ENCODE measurements at regions not wholly inside any gene's neighbourhood (a gene's known extent, or its start where the extent isn't known, plus 50 kb on each side); places are given as distances from the start of the nearest gene placed in this dataset.
A peak's percentile ranks its signal among the peaks of the same experiment; 100 is the strongest.
"Not testable (repeated sequence)": the region's sequence is repeated elsewhere in the genome, so short reads cannot be mapped to it uniquely, and the experiment has no call there.

GRCh38 chr5:44539602-44539919, 150.3 kb upstream of the FGF10 start:
- DNase-seq = no peak

- no peak for DNase-seq
Observed at GRCh38 chr5:44538797-44539601, 149.8 kb upstream of the FGF10 start.

DNA sequence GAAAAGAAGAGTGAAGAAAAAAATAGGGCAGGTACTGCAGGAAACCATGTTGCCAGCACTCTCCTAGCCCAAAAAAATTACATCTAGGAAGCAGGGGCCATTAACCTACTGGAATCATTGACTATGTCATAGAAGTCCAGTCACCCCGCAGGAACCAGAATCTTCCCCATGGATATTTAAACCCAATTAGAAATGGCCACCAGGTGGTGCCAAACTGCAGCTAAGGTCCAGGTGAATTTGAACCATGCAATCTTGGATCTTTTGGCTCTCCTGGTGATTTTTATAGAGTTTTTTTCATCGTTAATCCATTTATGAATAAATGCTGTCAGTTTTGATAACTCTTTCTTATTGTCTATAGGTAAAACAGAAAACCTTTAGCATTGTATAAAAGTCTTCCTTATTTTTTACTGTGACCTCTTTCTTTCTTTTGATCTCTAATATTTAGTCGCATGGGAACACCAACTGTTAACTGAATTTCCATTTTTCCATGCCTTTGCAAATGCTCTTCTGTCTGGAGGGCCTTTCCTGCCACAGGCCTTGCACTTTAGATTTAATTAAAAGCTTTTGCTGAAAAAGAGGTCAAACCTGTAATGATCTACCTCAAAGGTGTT, 147.5 kb upstream of the FGF10 start:
- DNase-seq = peak; percentile 10

- no peak for DNase-seq
Observed at GRCh38 chr5:44535621-44536020, 146.4 kb upstream of the FGF10 start.

GRCh38 chr5:44532981-44533380, 143.8 kb upstream of the FGF10 start:
- no peak for DNase-seq

GRCh38 chr5:44531756-44532155, 142.5 kb upstream of the FGF10 start:
- DNase-seq = not testable (repeated sequence)

DNA sequence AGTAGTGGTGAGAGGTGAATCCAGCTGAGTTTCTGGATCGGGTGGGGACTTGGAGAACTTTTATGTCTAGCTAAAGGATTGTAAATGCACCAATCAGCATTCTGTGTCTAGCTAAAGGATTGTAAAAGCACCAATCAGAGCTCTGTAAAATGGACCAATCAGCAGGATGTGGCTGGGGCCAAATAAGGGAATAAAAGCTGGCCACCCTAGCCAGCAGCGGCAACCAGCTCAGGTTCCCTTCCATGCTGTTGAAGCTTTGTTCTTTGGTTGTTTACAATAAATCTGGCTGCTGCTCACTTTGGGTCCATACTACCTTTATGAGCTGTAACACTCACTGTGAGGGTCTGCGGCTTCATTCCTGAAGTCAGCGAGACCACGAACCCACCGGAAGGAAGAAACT, 141.6 kb upstream of the FGF10 start:
- DNase-seq = not testable (repeated sequence)

GRCh38 chr5:44511596-44511995, 122.4 kb upstream of the FGF10 start:
- no peak for DNase-seq

- no peak for DNase-seq
Observed at GRCh38 chr5:44506561-44506960, 117.3 kb upstream of the FGF10 start.

DNA sequence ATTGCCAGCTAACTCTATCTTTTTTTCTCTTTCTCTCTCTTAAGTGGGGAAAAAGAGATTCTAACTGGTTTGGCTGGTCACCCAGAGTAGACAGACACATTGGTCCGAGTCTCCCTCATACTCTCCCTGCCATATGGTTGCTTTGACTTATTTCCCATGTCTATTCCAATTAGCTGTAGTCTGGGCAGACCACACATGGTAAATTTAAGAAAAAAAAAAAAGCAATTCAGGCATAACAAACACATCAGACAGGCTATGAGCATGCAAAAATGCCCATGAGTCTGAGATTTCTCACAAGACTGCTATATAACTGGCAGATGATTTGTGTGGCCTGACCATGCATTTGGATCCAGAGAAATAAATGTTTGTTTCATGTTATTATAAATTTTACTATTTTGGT, 110.2 kb upstream of the FGF10 start:
- DNase-seq = no peak

DNA sequence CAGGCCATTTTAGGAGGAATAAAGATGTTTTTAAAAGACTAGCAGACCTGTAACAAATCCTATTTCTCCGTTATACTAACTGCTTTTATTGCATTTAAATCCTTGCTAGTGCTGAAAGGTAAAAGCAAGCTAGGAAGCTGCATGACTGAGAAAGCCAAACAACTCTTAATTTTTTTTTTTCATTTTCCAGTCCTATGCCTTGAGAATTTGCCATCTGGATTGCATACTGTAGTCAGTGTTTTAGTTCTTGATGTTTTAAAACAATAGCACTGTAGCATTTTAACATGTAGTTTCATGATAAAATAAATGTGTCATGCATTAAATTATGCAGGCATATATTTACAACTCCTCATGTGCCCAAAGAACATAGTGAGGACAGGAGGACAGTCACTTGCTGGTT, 108.4 kb upstream of the FGF10 start:
- DNase-seq = no peak

DNA sequence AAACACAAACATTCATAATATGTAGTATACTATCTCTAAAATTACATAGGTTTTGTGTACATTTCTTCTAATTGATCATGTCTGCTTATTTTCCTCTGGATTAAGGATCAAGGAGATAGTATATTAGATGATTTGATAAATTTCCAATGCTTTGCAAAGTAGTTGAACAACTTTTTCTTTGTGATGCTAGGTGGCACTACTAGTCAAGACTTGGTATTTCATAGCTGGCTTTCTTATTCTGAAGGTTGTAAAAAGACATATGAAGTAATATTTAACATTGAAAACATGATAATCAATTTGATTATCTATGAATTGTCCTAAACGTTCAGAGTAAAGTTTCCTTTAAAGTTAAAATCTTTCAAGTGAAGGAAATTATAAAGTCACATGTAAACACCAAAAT, 106.1 kb upstream of the FGF10 start:
- DNase-seq = no peak

DNA sequence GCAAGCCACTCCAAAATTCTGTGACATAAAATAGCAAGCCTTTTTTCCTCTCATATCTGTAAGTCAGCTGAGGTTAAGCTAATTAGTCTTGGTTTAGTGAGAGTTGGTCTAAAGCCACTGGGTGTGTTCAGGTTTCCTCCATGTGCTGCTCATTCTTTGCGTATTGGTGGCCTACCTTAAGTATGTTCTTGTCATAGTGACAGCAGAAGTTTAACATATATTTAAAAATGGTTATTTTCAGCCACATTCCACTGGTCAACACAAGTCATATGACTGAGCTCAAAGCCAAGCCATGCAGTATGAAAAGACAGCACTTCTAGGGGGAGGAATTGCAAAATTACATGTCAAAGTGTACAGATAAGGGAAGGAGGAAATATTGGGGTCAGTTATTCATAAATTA, 100.5 kb upstream of the FGF10 start:
- no peak for DNase-seq

- DNase-seq = no peak
Observed at GRCh38 chr5:44486591-44486990, 97.4 kb upstream of the FGF10 start.

DNA sequence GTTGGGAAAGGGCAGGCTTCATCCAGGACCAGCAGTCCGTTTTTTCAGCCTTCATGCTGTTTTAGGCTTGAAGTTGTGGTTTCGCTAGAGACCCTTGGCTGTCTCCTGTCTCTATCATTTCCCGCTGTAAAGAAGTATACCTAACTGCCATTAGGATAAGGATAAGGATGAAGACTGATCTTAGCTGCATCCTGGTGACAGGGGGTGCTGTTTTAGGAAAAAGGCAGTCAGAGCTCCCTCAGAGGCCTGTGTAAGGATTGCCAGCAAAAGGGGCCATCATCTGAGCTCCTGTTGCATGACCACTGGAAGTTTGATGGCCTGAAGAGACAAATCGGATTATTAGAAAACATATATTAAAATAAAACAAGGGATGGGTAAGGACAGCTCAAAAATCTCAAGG, 64.8 kb upstream of the FGF10 start:
- no peak for DNase-seq

DNA sequence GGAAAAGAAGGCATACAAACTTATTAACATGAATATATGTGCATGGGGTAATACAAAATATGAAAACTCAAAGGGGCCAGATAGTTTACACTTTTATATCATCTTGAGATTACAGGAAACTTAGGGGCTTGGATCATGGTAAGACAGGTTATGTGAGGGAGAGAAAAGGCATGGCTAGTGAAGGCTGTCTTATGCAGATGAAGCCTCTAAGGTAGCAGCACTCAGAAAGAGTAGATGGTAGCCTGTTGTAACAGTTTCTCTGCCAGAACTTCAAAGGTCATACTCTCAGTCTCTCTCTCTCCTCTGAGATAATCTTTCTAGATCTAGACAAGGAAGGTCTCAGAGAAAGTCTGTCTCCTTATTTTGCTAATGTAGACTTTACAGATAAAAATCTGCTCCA, 57.2 kb upstream of the FGF10 start:
- DNase-seq = no peak

GRCh38 chr5:44443172-44443571, 54.0 kb upstream of the FGF10 start:
- no peak for DNase-seq

DNA sequence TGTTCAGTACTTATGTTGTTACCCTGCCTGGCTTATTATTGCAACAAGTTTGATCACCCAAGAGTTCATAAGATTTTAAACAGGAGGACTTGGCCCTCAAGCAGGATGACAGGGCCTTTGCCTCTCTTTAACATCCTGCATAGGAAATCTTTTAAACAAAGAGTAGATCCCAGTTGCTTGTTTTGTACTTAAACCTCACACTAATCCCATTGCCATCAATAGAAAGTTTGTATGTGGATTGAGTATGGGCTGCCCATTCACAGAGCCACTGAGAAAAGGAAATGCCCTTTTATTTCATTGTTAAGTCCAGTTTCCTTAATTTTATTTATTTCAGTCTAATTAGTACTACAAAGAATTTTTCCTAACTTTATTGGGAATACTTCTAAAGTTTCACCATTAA, 52.2 kb upstream of the FGF10 start:
- no peak for DNase-seq

- no peak for DNase-seq
Observed at GRCh38 chr5:44440186-44440585, 51.0 kb upstream of the FGF10 start.
